PC-3 (cell line): ENCODE measurements at regions not wholly inside any gene's neighbourhood (a gene's known extent, or its start where the extent isn't known, plus 50 kb on each side); places are given as distances from the start of the nearest gene placed in this dataset.
A peak's percentile ranks its signal among the peaks of the same experiment; 100 is the strongest.

Experiments
- ATAC-seq: fragments of 200-7000 bp; cut with Tn5 transposase; 2 replicates; pipeline ENCODE4 v1.9.1; 2020; ENCODE audit warnings: mild to moderate bottlenecking, moderate library complexity
- BruUV-seq: library from RNA; stranded (reverse); fragments of 400-500 nt; replicated peaks from 2 replicates; lab custom pipeline; 2021; lab: Mats Ljungman, UMichigan
- CTCF ChIA-PET: fragments of 300-600 bp; sonication (Branson Sonifier 250); formaldehyde crosslinking; loops from one replicate; lab custom pipeline; 2022; ENCODE audit warnings: antibody characterized with exemption; lab: Charles Lee
- POLR2A ChIA-PET: fragments of 300-600 bp; sonication (Branson Sonifier 250); formaldehyde crosslinking; loops from one replicate; lab custom pipeline; 2022; ENCODE audit warnings: antibody characterized with exemption; ENCODE audit not compliant: unreplicated experiment; lab: Charles Lee
- DNase-seq: peaks from one replicate; pipeline ENCODE4 v3.0.0-alpha.2; 2015
- H2AFZ ChIP-seq: fragments of 300-600 bp; sonication (generic); 2 replicates; pipeline ENCODE4 v1.6.0; 2016; ENCODE audit warnings: antibody characterized with exemption, low read length
- H3F3A ChIP-seq: fragments of 300-600 bp; sonication (generic); one replicate; pipeline ENCODE4 v1.6.0; 2017; ENCODE audit warnings: antibody characterized with exemption, low read length, control low read depth, mild to moderate bottlenecking; ENCODE audit not compliant: unreplicated experiment
- H3K27ac ChIP-seq: fragments of 300-600 bp; sonication (generic); 2 replicates; pipeline ENCODE4 v1.5.1; 2016; ENCODE audit warnings: mild to moderate bottlenecking, low read length
- H3K27me3 ChIP-seq: fragments of 300-600 bp; sonication (generic); 2 replicates; pipeline ENCODE4 v1.6.1; 2016; ENCODE audit warnings: low read length, mixed read lengths
- H3K36me3 ChIP-seq: fragments of 300-600 bp; sonication (generic); 2 replicates; pipeline ENCODE4 v1.6.1; 2016; ENCODE audit warnings: low read depth, mixed run types, low read length, mixed read lengths
- H3K4me1 ChIP-seq: fragments of 300-600 bp; sonication (generic); 2 replicates; pipeline ENCODE4 v1.5.1; 2016; ENCODE audit warnings: low read length; ENCODE audit not compliant: insufficient read depth
- H3K4me2 ChIP-seq: fragments of 300-600 bp; sonication (generic); 2 replicates; pipeline ENCODE4 v1.6.0; 2016; ENCODE audit warnings: low read length
- H3K4me3 ChIP-seq: fragments of 300-600 bp; sonication (generic); 2 replicates; pipeline ENCODE4 v1.5.1; 2016; ENCODE audit warnings: mild to moderate bottlenecking, low read length, mixed read lengths
- H3K79me2 ChIP-seq: fragments of 300-600 bp; sonication (generic); 2 replicates; pipeline ENCODE4 v1.6.1; 2017; ENCODE audit warnings: low read length, mixed read lengths
- H3K9ac ChIP-seq: fragments of 300-600 bp; sonication (generic); 2 replicates; pipeline ENCODE4 v1.6.0; 2016; ENCODE audit warnings: mild to moderate bottlenecking, low read length
- H3K9me2 ChIP-seq: fragments of 300-600 bp; sonication (generic); replicated peaks from 2 replicates; pipeline ENCODE4 v1.6.1; 2016; ENCODE audit warnings: mixed run types, low read length, mixed read lengths
- H3K9me3 ChIP-seq: fragments of 300-600 bp; sonication (generic); 2 replicates; pipeline ENCODE4 v1.6.1; 2016; ENCODE audit warnings: low read length, mixed read lengths
- H4K20me1 ChIP-seq: fragments of 300-600 bp; sonication (generic); 2 replicates; pipeline ENCODE4 v1.6.1; 2016; ENCODE audit warnings: low read length, mixed read lengths
- CTCF ChIP-seq: fragments of 300-600 bp; sonication (generic); conservative IDR thresholded peaks from 2 replicates; pipeline ENCODE4 v1.5.1; 2017; ENCODE audit warnings: antibody characterized with exemption, low read depth, mild to moderate bottlenecking, low read length
- EZH2 ChIP-seq: fragments of 300-600 bp; sonication (generic); IDR thresholded peaks from one replicate; pipeline ENCODE4 v1.6.1; 2017; ENCODE audit warnings: antibody characterized with exemption, mild to moderate bottlenecking, low read length; ENCODE audit not compliant: unreplicated experiment
- EZH2phosphoT487 ChIP-seq: fragments of 300-600 bp; sonication (generic); IDR thresholded peaks from 2 replicates; pipeline ENCODE4 v1.6.1; 2018; ENCODE audit warnings: mild to moderate bottlenecking, antibody characterized with exemption, low read length, borderline replicate concordance
- intact Hi-C: fragments of 100-400 bp; cut with micrococcal nuclease; formaldehyde crosslinking; loops from 2 replicates; pipeline ENCODE4 v1.9.0; 2023

GRCh38 chr21:24729568-24729967, 877.7 kb downstream of the MRPL39 start:
- POLR2A ChIA-PET: no interaction called here
- CTCF ChIA-PET: no interaction called here
- no peak overlapping the region for H2AFZ ChIP-seq
- DNase-seq (peak; percentile 59), ATAC-seq (peak; percentile 50; the same call in 1 of the 2 replicates)
- H3K79me2 ChIP-seq: no peaks in the 10 kb centered on the region
- H3K9ac ChIP-seq: no peak overlapping the region
- no peaks in the 10 kb centered on the region for H3F3A ChIP-seq
- no peak for TF ChIP-seq EZH2
- TF ChIP-seq EZH2phosphoT487: no peak
- TF ChIP-seq CTCF: no peak
- H3K4me3 ChIP-seq: no peak overlapping the region
- 0 out of 2 replicates have a peak, but pooled peaks cover 7% of the 10 kb centered on the region for H3K4me1 ChIP-seq
- no peaks in the 10 kb centered on the region for H3K36me3 ChIP-seq
- H3K27ac ChIP-seq: no peak overlapping the region
- no TSS peak for BruUV-seq
- no peaks in the 10 kb centered on the region for H3K9me3 ChIP-seq
- no peaks in the 10 kb centered on the region for H3K27me3 ChIP-seq
- no peaks in the 10 kb centered on the region for H4K20me1 ChIP-seq
- no peaks in the 10 kb centered on the region for H3K9me2 ChIP-seq
- intact Hi-C loops: no loop called here
- H3K4me2 ChIP-seq: no peak overlapping the region

- no peak overlapping the region for H3K27ac ChIP-seq
- H3K79me2 ChIP-seq: no peaks in the 10 kb centered on the region
- intact Hi-C loops: no loop called here
- 0 out of 2 replicates have a peak, but pooled peaks cover 7% of the 10 kb centered on the region for H3K4me1 ChIP-seq
- no peaks in the 10 kb centered on the region for H3F3A ChIP-seq
- no peak for ATAC-seq
- H2AFZ ChIP-seq: no peak overlapping the region
- H3K36me3 ChIP-seq: no peaks in the 10 kb centered on the region
- TF ChIP-seq CTCF (no peak), EZH2phosphoT487 (no peak)
- BruUV-seq: no TSS peak
- no peaks in the 10 kb centered on the region for H3K9me2 ChIP-seq
- POLR2A ChIA-PET: no interaction called here
- H4K20me1 ChIP-seq: no peaks in the 10 kb centered on the region
- H3K9me3 ChIP-seq: no peaks in the 10 kb centered on the region
- CTCF ChIA-PET: no interaction called here
- no peak for DNase-seq
- H3K9ac ChIP-seq: no peak overlapping the region
- no peak overlapping the region for H3K4me2 ChIP-seq
- H3K4me3 ChIP-seq: no peak overlapping the region
- H3K27me3 ChIP-seq: no peaks in the 10 kb centered on the region
Measured at GRCh38 chr21:24727803-24728440, 879.4 kb downstream of the MRPL39 start.

- H3K36me3 ChIP-seq: no peaks in the 10 kb centered on the region
- H3K9ac ChIP-seq: no peak overlapping the region
- no peak for ATAC-seq
- no peaks in the 10 kb centered on the region for H3F3A ChIP-seq
- no peak overlapping the region for H3K4me3 ChIP-seq
- H3K9me2 ChIP-seq: no peaks in the 10 kb centered on the region
- CTCF ChIA-PET: no interaction called here
- no peaks in the 10 kb centered on the region for H3K79me2 ChIP-seq
- H4K20me1 ChIP-seq: no peaks in the 10 kb centered on the region
- H2AFZ ChIP-seq: no peak overlapping the region
- POLR2A ChIA-PET: interaction anchor here (0.6 kb wide), 1 partner anchor 19 kb away, joined by 4 read pairs; no protein-coding TSS in a partner anchor
- H3K4me2 ChIP-seq: no peak overlapping the region
- H3K9me3 ChIP-seq: no peaks in the 10 kb centered on the region
- H3K4me1 ChIP-seq: no peaks in the 10 kb centered on the region
- no TSS peak for BruUV-seq
- H3K27ac ChIP-seq: no peak overlapping the region
- no peak for DNase-seq
- intact Hi-C loops: no loop called here
- no peaks in the 10 kb centered on the region for H3K27me3 ChIP-seq
- no peak for TF ChIP-seq EZH2
- no peak for TF ChIP-seq EZH2phosphoT487
- no peak for TF ChIP-seq CTCF
Measured at GRCh38 chr21:24716281-24716918, 890.9 kb downstream of the MRPL39 start.
